Keratinocyte (primary cell): ENCODE measurements at regions not wholly inside any gene's neighbourhood (a gene's known extent, or its start where the extent isn't known, plus 50 kb on each side); places are given as distances from the start of the nearest gene placed in this dataset.

Experiments
- CTCF ChIP-seq, 3 experiments: IDR thresholded peaks in 1 of 3; conservative IDR thresholded peaks in 1 of 3; optimal IDR thresholded peaks in 1 of 3; 2 replicates in 2 of 3; 3 replicates in 1 of 3; pipeline versions ENCODE3 to v1.5.1; 2011; ENCODE audit warnings: low read length in 3 of 3, mild to moderate bottlenecking in 3 of 3, moderate library complexity in 2 of 3, control low read depth in 1 of 3, inconsistent platforms in 1 of 3; ENCODE audit not compliant: insufficient read depth in 2 of 3; ENCODE audit errors: extremely low read depth in 1 of 3
- EZH2 ChIP-seq: IDR thresholded peaks from one replicate; pipeline ENCODE4 v1.6.1; 2012; ENCODE audit warnings: inconsistent platforms, mild to moderate bottlenecking, low read length, moderate library complexity

GRCh38 chr2:145654746-145655145 lies 1134.8 kb upstream of the ZEB2 start:
- no peak for TF ChIP-seq CTCF (optimal IDR thresholded peaks at IDR 0.05 in 1 of 3, IDR thresholded peaks at IDR 0.05 in 1 of 3, conservative IDR thresholded peaks at IDR 0.05 in 1 of 3; ENCODE audit: extremely low read depth in 1 of 3, insufficient read depth in 2 of 3, low read length in 3 of 3)
- no peak for TF ChIP-seq EZH2
